GM06990 (cell line): ENCODE measurements at regions not wholly inside any gene's neighbourhood (a gene's known extent, or its start where the extent isn't known, plus 50 kb on each side); places are given as distances from the start of the nearest gene placed in this dataset.

Experiments used
- DNase-seq: peaks from one replicate; pipeline ENCODE4 v3.0.0-alpha.2; 2011; ENCODE audit not compliant: insufficient read length; ENCODE audit errors: extremely low read depth
- H3K27me3 ChIP-seq: replicated peaks from 2 replicates; pipeline ENCODE4 v1.6.0; 2011; ENCODE audit warnings: low read length; ENCODE audit not compliant: control insufficient read depth, insufficient read depth
- H3K36me3 ChIP-seq: 2 replicates; pipeline ENCODE4 v1.5.1; 2011; ENCODE audit warnings: low read length; ENCODE audit not compliant: control insufficient read depth, insufficient read depth
- H3K4me3 ChIP-seq: replicated peaks from 2 replicates; pipeline ENCODE4 v1.5.1; 2011; ENCODE audit warnings: low read depth, mild to moderate bottlenecking, control low read depth, low read length
- CTCF ChIP-seq: IDR thresholded peaks from 2 replicates; pipeline ENCODE4 v1.5.1; 2011; ENCODE audit warnings: low read length, control low read depth, mild to moderate bottlenecking, inconsistent platforms; ENCODE audit not compliant: insufficient read depth, poor library complexity, severe bottlenecking

GRCh38 chr3:116977441-116977840 lies 267.9 kb downstream of the TUSC7 start:
- no peak overlapping the region for H3K4me3 ChIP-seq
- no peaks in the 10 kb centered on the region for H3K27me3 ChIP-seq
- TF ChIP-seq CTCF, result no peak
- H3K36me3 ChIP-seq, result no peaks in the 10 kb centered on the region
- DNase-seq, result no peak

GRCh38 chr3:116980099-116980498 lies 270.5 kb downstream of the TUSC7 start:
- no peak for TF ChIP-seq CTCF
- no peak for DNase-seq
- Histone ChIP-seq H3K36me3 (no peaks in the 10 kb centered on the region), H3K27me3 (no peaks in the 10 kb centered on the region), H3K4me3 (no peak overlapping the region)

GRCh38 chr3:116981089-116981488 lies 271.5 kb downstream of the TUSC7 start:
- Histone ChIP-seq H3K4me3 (no peak overlapping the region), H3K27me3 (no peaks in the 10 kb centered on the region), H3K36me3 (no peaks in the 10 kb centered on the region)
- no peak for DNase-seq
- no peak for TF ChIP-seq CTCF

- no peaks in the 10 kb centered on the region for H3K36me3 ChIP-seq
- no peak for TF ChIP-seq CTCF
- no peak for DNase-seq
- no peak overlapping the region for H3K4me3 ChIP-seq
- no peaks in the 10 kb centered on the region for H3K27me3 ChIP-seq
These were observed 274.7 kb downstream of the TUSC7 start for GRCh38 chr3:116984301-116984700.

- H3K36me3 ChIP-seq, result no peaks in the 10 kb centered on the region
- no peak for DNase-seq
- TF ChIP-seq CTCF, result no peak
These were observed 284.8 kb downstream of the TUSC7 start for GRCh38 chr3:116994351-116994879.

GRCh38 chr3:117003501-117003900 lies 293.9 kb downstream of the TUSC7 start:
- H3K27me3 ChIP-seq, result no peaks in the 10 kb centered on the region
- no peak for DNase-seq
- H3K36me3 ChIP-seq, result no peaks in the 10 kb centered on the region
- TF ChIP-seq CTCF, result no peak
- no peak overlapping the region for H3K4me3 ChIP-seq

More at GRCh38 chr3:116994351-116994879, 284.8 kb downstream of the TUSC7 start:
- no peaks in the 10 kb centered on the region for H3K27me3 ChIP-seq
- no peak overlapping the region for H3K4me3 ChIP-seq
